ENCODE measurements at regions not wholly inside any gene's neighbourhood (a gene's known extent, or its start where the extent isn't known, plus 50 kb on each side); places are given as distances from the start of the nearest gene placed in this dataset.

DNA sequence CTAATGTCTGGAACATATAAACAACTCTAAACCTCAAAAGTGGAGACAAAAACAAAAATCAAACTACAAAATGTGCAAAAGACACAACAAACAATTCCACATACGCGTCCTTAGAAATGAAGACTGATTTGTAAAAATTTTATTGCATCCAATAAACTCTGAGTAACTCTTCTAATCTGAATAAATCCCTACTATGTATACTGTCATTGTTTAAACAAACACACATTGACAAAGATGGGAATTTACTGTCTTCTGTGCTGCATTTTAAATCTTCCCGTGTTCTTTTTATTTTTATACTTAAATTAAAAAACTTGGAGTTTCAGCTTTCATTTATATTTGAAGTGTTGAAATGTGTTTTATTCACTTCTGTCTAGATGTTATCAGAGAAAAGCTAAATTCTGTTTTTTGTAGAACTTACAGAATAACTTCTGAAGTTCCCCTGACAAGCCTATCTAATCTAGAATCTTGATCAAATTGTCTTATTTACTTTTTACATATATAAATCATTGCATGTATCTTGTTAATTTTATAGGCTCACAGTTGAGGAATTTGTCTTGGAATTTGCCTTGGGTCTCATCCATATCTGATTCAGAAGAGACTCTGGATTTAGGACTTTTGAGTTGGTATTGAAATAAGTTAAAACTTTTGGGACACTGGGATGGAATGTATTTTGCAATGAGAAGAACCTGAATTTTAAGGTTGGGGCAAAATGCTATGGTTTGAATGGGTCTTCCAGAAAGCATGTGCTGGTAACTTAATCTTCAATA is 2064.4 kb upstream of the C9orf72 start:
- intact Hi-C loops (cut with micrococcal nuclease), result no loop called here

DNA sequence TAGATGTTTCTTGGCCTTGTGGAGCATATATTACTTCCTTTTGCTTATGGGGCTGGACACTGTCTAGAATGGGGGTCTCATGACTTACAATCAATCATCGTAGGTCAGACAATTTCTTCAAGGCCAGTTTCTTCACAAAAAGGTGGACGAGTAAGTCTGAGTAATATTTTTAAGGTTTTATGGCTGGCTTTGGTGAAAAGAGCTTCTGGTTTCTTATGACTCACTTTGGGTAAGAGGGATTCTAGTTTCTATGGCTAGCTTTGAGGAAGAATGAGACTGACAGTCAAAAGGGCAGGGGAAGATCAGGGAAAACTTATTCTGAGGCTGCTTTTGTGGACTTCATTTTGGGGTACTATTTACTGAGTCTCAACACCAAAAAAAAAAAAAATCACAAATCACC is 2067.2 kb upstream of the C9orf72 start:
- intact Hi-C loops (cut with micrococcal nuclease), result no loop called here

GRCh38 chr9:29644514-29644913 is 2071.2 kb upstream of the C9orf72 start:
- intact Hi-C loops (cut with micrococcal nuclease), result no loop called here

- intact Hi-C loops (cut with micrococcal nuclease), result no loop called here
These were observed 2074.2 kb upstream of the C9orf72 start for GRCh38 chr9:29647451-29647850.

- intact Hi-C loops (cut with micrococcal nuclease), result no loop called here
These were observed 2074.9 kb upstream of the C9orf72 start for GRCh38 chr9:29648132-29648531.

DNA sequence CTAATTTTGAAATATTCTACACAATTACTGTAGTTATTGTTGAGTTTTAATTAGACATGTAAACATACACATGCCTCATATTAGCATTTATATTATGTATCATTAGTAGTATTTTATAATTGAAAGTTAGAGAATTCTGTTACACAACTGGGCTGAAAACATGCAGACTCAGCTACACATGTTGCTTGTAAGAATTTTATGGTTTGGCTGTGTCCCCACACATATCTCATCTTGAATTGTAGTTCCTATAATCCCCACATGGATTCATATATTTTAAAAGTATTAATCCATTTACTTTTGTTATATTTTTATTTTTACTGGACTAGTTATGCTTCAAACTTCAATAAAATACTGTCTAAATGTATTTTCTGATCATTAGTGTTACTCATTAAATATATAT is 2075.3 kb upstream of the C9orf72 start:
- intact Hi-C loops (cut with micrococcal nuclease), result no loop called here

DNA sequence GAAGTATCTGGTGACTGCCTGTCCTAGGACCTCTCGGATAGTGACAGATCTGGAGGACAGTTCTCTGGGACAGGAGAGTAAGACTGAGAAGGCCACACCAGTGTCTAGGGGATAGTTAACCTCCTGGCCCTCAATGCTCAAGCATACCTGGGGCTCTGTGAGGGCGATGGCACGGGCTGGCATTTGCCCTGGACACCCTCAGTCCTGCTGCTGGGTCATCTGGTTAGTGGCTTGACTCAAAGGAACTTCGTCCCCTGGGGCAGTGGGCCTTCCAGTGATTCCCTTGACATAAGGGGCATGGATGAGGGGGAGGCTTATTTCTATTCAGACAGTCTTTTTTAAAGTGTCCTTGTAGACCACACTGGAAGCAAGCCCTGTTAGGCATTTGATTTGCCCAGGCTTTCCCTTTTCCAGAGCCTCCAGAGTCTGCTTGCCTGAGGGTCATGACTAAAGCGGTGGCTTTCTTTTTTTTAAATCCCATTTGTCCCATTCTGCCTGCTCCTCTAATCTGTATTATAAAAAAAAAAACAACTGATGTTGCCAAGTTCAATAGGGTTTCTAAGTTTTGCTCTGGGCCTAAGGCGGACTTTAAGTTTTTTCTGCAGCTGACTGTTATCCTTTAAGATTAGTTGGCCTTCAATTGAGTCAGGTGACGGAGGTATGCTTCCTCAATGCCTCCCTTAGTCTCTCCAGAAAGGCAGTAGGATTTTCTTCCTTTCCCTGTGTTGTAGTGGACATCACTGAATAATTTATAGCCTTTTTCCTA is 2083.5 kb upstream of the C9orf72 start:
- intact Hi-C loops (cut with micrococcal nuclease), result no loop called here

- intact Hi-C loops (cut with micrococcal nuclease), result no loop called here
These were observed 2084.5 kb upstream of the C9orf72 start for GRCh38 chr9:29657821-29658220.

DNA sequence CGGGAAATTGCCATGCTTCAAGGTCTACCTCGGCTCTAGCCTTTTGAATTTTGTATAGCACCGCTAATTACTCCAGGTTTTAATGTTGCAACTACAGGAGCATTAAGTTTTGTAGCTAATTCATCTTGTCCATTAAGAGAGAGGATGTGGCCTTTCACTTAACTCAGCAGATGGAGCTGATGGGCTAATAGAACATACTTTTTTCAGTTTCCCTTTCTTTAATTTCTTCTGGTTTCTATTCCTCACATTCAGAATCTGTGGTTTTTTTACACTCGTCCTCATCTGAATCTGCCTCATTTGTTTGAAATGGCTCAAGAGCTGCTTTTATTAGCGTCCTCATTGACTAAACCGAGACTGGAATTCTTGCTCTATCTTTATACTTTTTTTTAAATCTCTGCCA is 2085.7 kb upstream of the C9orf72 start:
- intact Hi-C loops (cut with micrococcal nuclease), result no loop called here

DNA sequence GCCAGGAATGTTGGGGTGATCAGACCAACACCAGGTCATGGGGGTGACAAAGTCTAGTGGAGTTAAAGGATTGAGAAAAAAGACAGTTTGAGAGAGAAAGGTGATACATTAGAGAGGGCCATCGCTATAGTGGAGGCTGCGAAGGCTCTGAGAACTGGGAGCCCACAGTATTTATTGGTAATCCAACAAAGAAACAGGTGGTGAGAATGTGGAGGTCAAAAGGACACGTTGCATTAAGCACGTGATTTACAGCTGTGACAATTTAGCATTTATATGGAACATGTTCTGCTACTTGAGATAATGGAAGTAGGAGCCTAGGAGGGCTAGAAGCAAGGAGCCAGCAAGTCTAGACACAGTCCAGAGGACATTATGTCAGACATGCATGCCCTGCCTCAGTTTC is 2086.5 kb upstream of the C9orf72 start:
- intact Hi-C loops (cut with micrococcal nuclease), result no loop called here

DNA sequence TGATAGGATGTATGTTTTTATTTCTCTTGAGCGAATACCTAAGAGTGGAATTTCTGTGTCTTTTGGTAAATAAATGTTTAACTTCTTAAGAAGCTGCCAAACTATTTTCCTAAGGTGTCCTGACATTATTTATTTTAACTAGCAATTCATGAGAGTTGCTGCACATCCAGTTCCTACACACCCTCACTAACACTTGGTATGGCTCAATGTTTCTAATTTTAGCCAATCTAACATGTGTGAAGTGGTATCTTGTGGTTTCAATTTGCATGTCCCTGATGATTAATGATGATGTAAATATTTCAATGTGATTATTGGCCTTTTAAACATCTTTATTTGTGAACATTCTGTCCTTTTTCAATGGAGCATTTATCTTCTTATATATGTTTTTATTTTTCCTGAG is 2095.5 kb upstream of the C9orf72 start:
- intact Hi-C loops (cut with micrococcal nuclease), result no loop called here

DNA sequence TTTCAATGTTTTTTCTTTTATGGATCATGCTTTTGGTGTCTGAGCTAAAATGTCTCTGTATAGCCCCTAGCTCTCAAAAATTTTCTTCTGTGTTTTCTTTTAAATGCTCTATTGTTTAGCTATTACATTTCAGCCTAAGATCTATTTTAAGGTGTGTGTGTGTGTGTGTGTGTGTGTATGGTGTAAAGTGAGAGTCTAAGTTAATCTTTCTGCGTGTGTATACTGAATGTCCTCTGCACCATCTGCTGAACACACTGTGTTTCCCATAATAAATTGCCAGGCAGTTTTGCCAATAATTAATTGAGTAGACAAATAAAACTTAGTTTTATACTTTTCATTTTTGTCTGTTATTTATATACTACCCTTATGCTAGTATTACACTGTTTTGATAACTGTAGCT is 2096.3 kb upstream of the C9orf72 start:
- intact Hi-C loops (cut with micrococcal nuclease), result no loop called here

- intact Hi-C loops (cut with micrococcal nuclease), result no loop called here
These were observed 2112.2 kb upstream of the C9orf72 start for GRCh38 chr9:29685531-29685930.

DNA sequence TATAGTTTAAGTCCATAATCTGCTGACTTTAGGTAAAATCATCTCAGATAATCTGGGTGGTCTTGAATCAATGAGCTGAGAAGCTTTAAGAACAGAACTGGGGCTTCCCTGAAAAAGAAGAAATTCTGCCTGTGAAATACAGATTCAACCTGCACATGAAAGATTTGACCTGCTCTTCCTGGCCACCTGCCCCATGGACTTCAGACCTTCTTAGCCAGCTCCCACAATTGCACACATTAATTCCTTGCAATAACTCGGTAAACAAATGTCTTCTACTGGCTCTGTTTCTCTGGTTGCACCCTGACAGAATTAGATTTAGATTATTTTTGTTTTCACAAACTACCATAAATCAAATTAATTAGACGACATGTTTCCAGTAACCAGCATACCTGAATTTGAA is 2117.9 kb upstream of the C9orf72 start:
- intact Hi-C loops (cut with micrococcal nuclease), result no loop called here

GRCh38 chr9:29691758-29692407 is 2118.6 kb upstream of the C9orf72 start:
- intact Hi-C loops (cut with micrococcal nuclease), result no loop called here

DNA sequence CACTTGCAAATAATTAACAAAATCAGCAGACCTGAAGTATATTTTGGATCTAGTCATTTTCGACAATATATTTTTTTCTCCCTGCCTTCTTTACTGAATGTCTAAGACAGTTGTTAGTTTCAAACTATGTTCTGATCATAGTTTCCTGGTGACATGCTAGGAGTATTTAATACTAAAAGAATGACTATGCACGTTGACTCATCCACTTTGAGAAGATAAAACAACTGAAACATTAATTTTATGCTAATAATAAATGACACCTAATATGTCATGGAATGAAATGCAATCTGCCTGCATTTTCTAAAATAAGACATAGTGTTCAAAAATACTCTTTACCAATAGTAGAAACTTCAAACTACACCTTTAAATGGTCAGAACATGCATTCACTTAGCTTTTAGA is 2123.7 kb upstream of the C9orf72 start:
- intact Hi-C loops (cut with micrococcal nuclease), result no loop called here

- intact Hi-C loops (cut with micrococcal nuclease), result no loop called here
These were observed 2128.3 kb upstream of the C9orf72 start for GRCh38 chr9:29701559-29701958.

DNA sequence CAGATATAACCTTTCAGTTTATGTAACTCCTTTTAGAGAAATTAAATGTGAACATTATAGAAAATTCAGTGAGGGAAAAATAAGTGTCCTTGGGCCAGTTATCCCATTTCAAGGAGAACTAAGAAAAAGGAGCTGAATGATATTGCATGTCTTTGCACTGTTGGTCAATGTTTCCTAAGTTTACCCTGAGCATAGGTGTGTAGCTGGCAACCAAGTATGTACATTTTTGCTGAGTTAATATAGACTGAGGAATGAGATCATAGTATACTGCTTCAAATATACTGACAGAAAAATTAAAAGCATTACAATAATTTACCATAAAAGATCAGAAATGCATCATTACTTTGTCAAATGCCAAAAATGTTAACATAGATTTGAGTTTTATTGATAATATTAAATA is 2128.7 kb upstream of the C9orf72 start:
- intact Hi-C loops (cut with micrococcal nuclease), result no loop called here

DNA sequence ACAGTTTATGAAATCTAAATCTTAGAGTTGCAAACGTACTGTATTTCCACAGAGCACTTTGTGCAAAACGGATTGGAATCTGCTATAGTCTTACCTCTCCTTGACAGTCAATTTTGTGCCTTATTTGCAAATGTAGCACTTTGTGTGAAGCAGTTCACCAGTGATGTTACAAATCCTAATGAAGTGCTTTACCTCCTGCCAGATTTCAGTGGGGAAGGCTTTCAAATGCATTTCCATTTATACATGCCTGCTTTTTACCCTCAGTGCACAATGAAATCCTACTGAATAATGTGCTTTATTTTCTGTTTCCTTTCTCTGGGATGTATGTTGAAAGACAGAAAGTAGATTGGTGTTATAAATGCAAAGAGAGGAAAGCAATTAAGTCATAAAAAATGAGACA is 2141.6 kb upstream of the C9orf72 start:
- intact Hi-C loops (cut with micrococcal nuclease), result no loop called here

GRCh38 chr9:29717631-29718030 is 2144.3 kb upstream of the C9orf72 start:
- intact Hi-C loops (cut with micrococcal nuclease), result no loop called here

- intact Hi-C loops (cut with micrococcal nuclease), result no loop called here
These were observed 2156.9 kb upstream of the C9orf72 start for GRCh38 chr9:29730163-29730562.

DNA sequence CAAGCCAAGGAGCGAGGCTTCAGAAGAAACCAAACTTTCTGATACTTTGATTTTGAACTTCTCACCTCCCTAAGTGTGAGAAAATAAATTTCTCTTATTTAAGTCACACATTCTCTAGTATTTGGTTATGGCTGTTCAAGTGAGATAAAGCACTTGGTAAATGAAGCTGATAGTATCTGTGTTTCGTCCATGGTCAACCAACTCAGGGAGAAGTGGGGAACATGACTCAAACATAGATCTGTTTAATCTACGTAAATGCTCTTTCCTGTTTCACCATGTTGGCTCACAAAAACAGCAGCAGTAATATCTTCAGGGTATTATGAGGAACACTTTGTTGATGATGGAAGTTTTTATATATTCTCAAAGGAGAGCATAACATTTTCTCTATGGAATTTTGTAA is 2167.2 kb upstream of the C9orf72 start:
- intact Hi-C loops (cut with micrococcal nuclease), result no loop called here

All from T-helper 2 cell treated with Interferon-gamma antibody and Interleukin-4, amounts not matched to agents 100 ng/mL and 5 ng/mL, for 36 hours (primary cell).